Lower lobe of right lung (tissue), 2 donors: ENCODE measurements at regions not wholly inside any gene's neighbourhood (a gene's known extent, or its start where the extent isn't known, plus 50 kb on each side); places are given as distances from the start of the nearest gene placed in this dataset.

ENCODE experiments used
- ATAC-seq, 2 donors: fragments of 200-7000 bp; cut with Tn5 transposase; one replicate each; pipeline ENCODE4 v1.9.1; 2020 to 2022; ENCODE audit warnings: mild to moderate bottlenecking in 2 of 2, moderate library complexity in 2 of 2
- DNase-seq: peaks from one replicate; pipeline ENCODE4 v3.0.0-alpha.2; 2020
- H3K27ac ChIP-seq: fragments of 200-600 bp; one replicate; pipeline ENCODE4 v1.8.0; 2022
- H3K27me3 ChIP-seq: fragments of 200-600 bp; one replicate; pipeline ENCODE4 v1.8.0; 2022; ENCODE audit warnings: low read depth
- H3K36me3 ChIP-seq: fragments of 200-600 bp; one replicate; pipeline ENCODE4 v1.8.0; 2022; ENCODE audit warnings: mild to moderate bottlenecking
- H3K4me1 ChIP-seq: fragments of 200-600 bp; one replicate; pipeline ENCODE4 v1.8.0; 2022
- H3K4me3 ChIP-seq: fragments of 200-600 bp; one replicate; pipeline ENCODE4 v1.8.0; 2022; ENCODE audit warnings: mild to moderate bottlenecking
- H3K9me3 ChIP-seq: fragments of 200-600 bp; one replicate; pipeline ENCODE4 v1.8.0; 2022
- CTCF ChIP-seq: fragments of 200-600 bp; IDR thresholded peaks from one replicate; pipeline ENCODE4 v1.8.0; 2022; ENCODE audit warnings: antibody characterized with exemption, mild to moderate bottlenecking
- intact Hi-C: fragments of 100-400 bp; cut with DNase I; formaldehyde crosslinking; loops from one replicate; pipeline ENCODE4 v1.11.0; 2022
- donor health status: DM: no; HTN: yes; CAD: no; lungs with severe emphysema.

GRCh38 chr7:152969335-152969734 lies 209.8 kb downstream of the ACTR3B start:
- H3K9me3 ChIP-seq: peaks cover 14% of the 10 kb centered on the region
- H3K27me3 ChIP-seq: no peaks in the 10 kb centered on the region
- H3K36me3 ChIP-seq: no peaks in the 10 kb centered on the region
- ATAC-seq: no peak
- intact Hi-C loops: no loop called here
- no peak overlapping the region for H3K4me3 ChIP-seq
- no peak for TF ChIP-seq CTCF
- H3K27ac ChIP-seq: no peak overlapping the region
- no peaks in the 10 kb centered on the region for H3K4me1 ChIP-seq
- no peak for DNase-seq

- ATAC-seq (no peak), DNase-seq (no peak)
- Histone ChIP-seq H3K27me3 (no peaks in the 10 kb centered on the region), H3K36me3 (no peaks in the 10 kb centered on the region), H3K4me1 (no peaks in the 10 kb centered on the region), H3K9me3 (peaks cover 14% of the 10 kb centered on the region), H3K27ac (no peak overlapping the region), H3K4me3 (no peak overlapping the region)
- intact Hi-C loops: no loop called here
- no peak for TF ChIP-seq CTCF
These were observed 210.3 kb downstream of the ACTR3B start for GRCh38 chr7:152969839-152970238.

GRCh38 chr7:152970481-152970880 lies 210.9 kb downstream of the ACTR3B start:
- DNase-seq: no peak
- H3K27me3 ChIP-seq: no peaks in the 10 kb centered on the region
- intact Hi-C loops: no loop called here

GRCh38 chr7:152974577-152974976 lies 215.0 kb downstream of the ACTR3B start:
- H3K36me3 ChIP-seq: no peaks in the 10 kb centered on the region
- H3K4me3 ChIP-seq: no peak overlapping the region
- no peak for DNase-seq
- no peak for TF ChIP-seq CTCF
- H3K4me1 ChIP-seq: no peaks in the 10 kb centered on the region
- H3K9me3 ChIP-seq: peaks cover 8% of the 10 kb centered on the region
- intact Hi-C loops: no loop called here
- H3K27me3 ChIP-seq: no peaks in the 10 kb centered on the region
- no peak overlapping the region for H3K27ac ChIP-seq
- no peak for ATAC-seq

More at GRCh38 chr7:152970481-152970880, 210.9 kb downstream of the ACTR3B start:
- Histone ChIP-seq H3K36me3 (no peaks in the 10 kb centered on the region), H3K4me1 (no peaks in the 10 kb centered on the region), H3K4me3 (no peak overlapping the region), H3K9me3 (peaks cover 14% of the 10 kb centered on the region), H3K27ac (no peak overlapping the region)
- ATAC-seq: no peak
- TF ChIP-seq CTCF: no peak

- no peak for TF ChIP-seq CTCF
- Histone ChIP-seq H3K4me3 (no peak overlapping the region), H3K36me3 (no peaks in the 10 kb centered on the region), H3K27ac (no peak overlapping the region), H3K4me1 (no peaks in the 10 kb centered on the region), H3K27me3 (no peaks in the 10 kb centered on the region), H3K9me3 (peaks cover 8% of the 10 kb centered on the region)
- no peak for DNase-seq
- intact Hi-C loops: no loop called here
- ATAC-seq: no peak
These were observed 215.5 kb downstream of the ACTR3B start for GRCh38 chr7:152975076-152975475.

- H3K4me1 ChIP-seq: no peaks in the 10 kb centered on the region
These were observed 219.8 kb downstream of the ACTR3B start for GRCh38 chr7:152979376-152979775.

More at GRCh38 chr7:152979376-152979775, 219.8 kb downstream of the ACTR3B start:
- DNase-seq (no peak), ATAC-seq (no peak)
- intact Hi-C loops: no loop called here
- H3K36me3 ChIP-seq: no peaks in the 10 kb centered on the region
- no peak for TF ChIP-seq CTCF
- no peak overlapping the region for H3K27ac ChIP-seq
- H3K4me3 ChIP-seq: no peak overlapping the region
- H3K9me3 ChIP-seq: no peaks in the 10 kb centered on the region
- no peaks in the 10 kb centered on the region for H3K27me3 ChIP-seq
